Neural progenitor cell (in vitro differentiated cells): ENCODE measurements at regions not wholly inside any gene's neighbourhood (a gene's known extent, or its start where the extent isn't known, plus 50 kb on each side); places are given as distances from the start of the nearest gene placed in this dataset.

ENCODE experiments used
- DNase-seq: peaks from one replicate; pipeline ENCODE4 v3.0.0-alpha.2; 2016; ENCODE audit warnings: low spot score
- H2AFZ ChIP-seq: fragments of 200-600 bp; sonication (generic); replicated peaks from 2 replicates; pipeline ENCODE4 v1.6.1; 2016; ENCODE audit warnings: antibody characterized with exemption
- H3F3A ChIP-seq: fragments of 200-600 bp; sonication (generic); 2 replicates; pipeline ENCODE4 v1.6.1; 2016; ENCODE audit warnings: antibody characterized with exemption, low read depth
- H3K27ac ChIP-seq: fragments of 200-600 bp; sonication (generic); 2 replicates; pipeline ENCODE4 v1.5.1; 2016; ENCODE audit warnings: mild to moderate bottlenecking
- H3K27me3 ChIP-seq: fragments of 200-600 bp; sonication (generic); 2 replicates; pipeline ENCODE4 v1.6.1; 2016; ENCODE audit warnings: mild to moderate bottlenecking, moderate library complexity
- H3K36me3 ChIP-seq: fragments of 200-600 bp; sonication (generic); 2 replicates; pipeline ENCODE4 v1.5.1; 2016
- H3K4me1 ChIP-seq: fragments of 200-600 bp; sonication (generic); 2 replicates; pipeline ENCODE4 v1.6.1; 2016; ENCODE audit warnings: mixed run types
- H3K4me2 ChIP-seq: fragments of 200-600 bp; sonication (generic); 2 replicates; pipeline ENCODE4 v1.6.1; 2016
- H3K4me3 ChIP-seq: fragments of 200-600 bp; sonication (generic); 2 replicates; pipeline ENCODE4 v1.5.1; 2016
- H3K79me2 ChIP-seq: fragments of 200-600 bp; sonication (generic); 2 replicates; pipeline ENCODE4 v1.6.1; 2016; ENCODE audit warnings: low read depth
- H3K9ac ChIP-seq: fragments of 200-600 bp; sonication (generic); 2 replicates; pipeline ENCODE4 v1.6.1; 2016
- H3K9me3 ChIP-seq: fragments of 200-600 bp; sonication (generic); 2 replicates; pipeline ENCODE4 v1.5.1; 2016; ENCODE audit warnings: low read depth
- H4K20me1 ChIP-seq: fragments of 200-600 bp; sonication (generic); 2 replicates; pipeline ENCODE4 v1.6.1; 2016; ENCODE audit warnings: low read depth
- H3K27ac Mint-ChIP-seq: 3 replicates; pipeline ENCODE4 v1.8.0; 2021; ENCODE audit warnings: mixed read lengths
- H3K27me3 Mint-ChIP-seq: 2 replicates; pipeline ENCODE4 v1.8.0; 2022; ENCODE audit warnings: low read depth, mild to moderate bottlenecking, inconsistent platforms, moderate library complexity, mixed read lengths; ENCODE audit not compliant: insufficient read depth
- H3K36me3 Mint-ChIP-seq: 3 replicates; pipeline ENCODE4 v1.8.0; 2021; ENCODE audit warnings: mixed read lengths
- H3K4me1 Mint-ChIP-seq: 3 replicates; pipeline ENCODE4 v1.8.0; 2021; ENCODE audit warnings: mixed read lengths
- H3K4me3 Mint-ChIP-seq: 3 replicates; pipeline ENCODE4 v1.8.0; 2021; ENCODE audit warnings: mild to moderate bottlenecking, moderate library complexity, mixed read lengths
- H3K9me3 Mint-ChIP-seq: 3 replicates; pipeline ENCODE4 v1.8.0; 2020; ENCODE audit warnings: mixed read lengths
- CTCF ChIP-seq: fragments of 200-600 bp; sonication (generic); IDR thresholded peaks from 2 replicates; pipeline ENCODE4 v1.5.1; 2017; ENCODE audit warnings: antibody characterized with exemption, mild to moderate bottlenecking
- EZH2 ChIP-seq: fragments of 200-600 bp; sonication (generic); IDR thresholded peaks from 2 replicates; pipeline ENCODE4 v1.6.1; 2017; ENCODE audit warnings: antibody characterized with exemption, mild to moderate bottlenecking, moderate library complexity
- EZH2phosphoT487 ChIP-seq: fragments of 200-600 bp; sonication (generic); IDR thresholded peaks from 2 replicates; pipeline ENCODE4 v1.6.1; 2017; ENCODE audit warnings: antibody characterized with exemption

DNA sequence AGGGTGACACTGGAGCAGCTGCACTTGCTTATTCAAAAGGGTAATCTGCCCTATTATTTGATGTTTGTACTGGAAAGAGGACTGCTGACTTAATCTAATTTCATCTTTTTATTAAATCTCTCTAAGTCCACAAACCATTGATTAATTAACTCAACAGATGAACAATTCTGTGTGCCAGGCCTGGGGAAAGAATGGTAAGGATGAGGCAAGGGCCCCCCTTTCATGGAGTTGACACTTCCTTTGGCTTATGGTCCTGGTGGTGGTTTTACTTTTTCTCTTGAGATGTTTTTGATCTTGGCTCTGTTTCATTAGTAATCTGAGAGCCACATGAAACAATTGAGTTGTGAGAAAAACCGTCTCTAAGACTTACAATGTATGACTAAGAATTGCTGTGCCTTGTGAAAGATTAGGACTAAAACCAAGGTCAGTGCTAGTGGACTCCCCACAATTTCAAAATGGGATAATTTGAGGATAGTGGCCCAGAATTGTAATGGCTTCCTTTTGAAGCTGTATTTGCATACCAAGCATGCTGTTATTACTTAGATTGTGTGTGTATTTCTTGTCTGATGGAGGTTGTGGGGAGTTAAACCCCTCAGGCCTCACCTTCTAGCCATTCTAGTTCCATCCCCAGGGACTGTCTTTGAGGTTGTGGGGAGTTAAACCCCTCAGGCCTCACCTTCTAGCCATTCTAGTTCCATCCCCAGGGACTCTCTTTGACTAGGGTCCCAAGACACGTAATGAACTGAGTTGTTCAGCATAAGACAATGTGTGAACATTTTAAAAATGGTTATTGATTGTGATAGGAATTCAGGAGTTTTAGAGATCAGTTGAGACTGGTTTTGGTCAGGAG, 52.5 kb upstream of the EVL start:
- peaks cover 35% of the 10 kb centered on the region for H3K36me3 Mint-ChIP-seq
- Histone ChIP-seq H3K4me2 (no peak overlapping the region), H3K79me2 (peaks cover 41% of the 10 kb centered on the region), H3K27ac (no peak overlapping the region), H3K9ac (no peak overlapping the region), H3K36me3 (no peaks in the 10 kb centered on the region), H4K20me1 (peaks cover 15% of the 10 kb centered on the region), H3K4me1 (no peaks in the 10 kb centered on the region), H3K4me3 (no peak overlapping the region), H3K27me3 (no peaks in the 10 kb centered on the region), H3K9me3 (no peaks in the 10 kb centered on the region), H3F3A (no peaks in the 10 kb centered on the region), H2AFZ (no peak overlapping the region)
- DNase-seq = no peak
- peaks cover 3% of the 10 kb centered on the region for H3K27me3 Mint-ChIP-seq
- peaks cover 7% of the 10 kb centered on the region for H3K4me1 Mint-ChIP-seq
- TF ChIP-seq CTCF = no peak
- TF ChIP-seq EZH2 = no peak
- no peak for TF ChIP-seq EZH2phosphoT487
- no peak overlapping the region for H3K27ac Mint-ChIP-seq
- H3K9me3 Mint-ChIP-seq = peaks cover 30% of the 10 kb centered on the region
- H3K4me3 Mint-ChIP-seq = no peak overlapping the region

DNA sequence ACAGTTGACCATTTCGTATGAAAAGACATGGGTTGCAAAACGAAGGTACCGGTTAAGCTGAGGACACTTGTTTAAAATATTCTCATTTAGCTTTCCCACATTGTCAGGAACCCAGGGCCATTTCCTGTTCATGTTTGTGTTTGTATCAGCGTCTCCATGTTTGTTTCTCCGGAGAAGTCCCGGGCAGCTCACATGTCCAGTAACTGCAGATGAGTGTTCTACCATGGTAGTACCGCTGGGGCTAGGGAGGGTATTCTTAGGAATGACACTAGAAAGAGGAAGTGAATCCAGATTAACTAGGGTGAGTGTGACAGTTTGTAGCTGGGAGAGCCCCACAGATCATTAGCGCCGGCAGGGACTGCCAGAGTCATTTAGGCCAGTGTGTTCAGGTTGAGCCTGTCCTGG, 50.0 kb upstream of the EVL start:
- Mint-ChIP-seq H3K4me3 (no peak overlapping the region), H3K27ac (no peak overlapping the region), H3K4me1 (peaks cover 33% of the 10 kb centered on the region), H3K27me3 (peaks cover 3% of the 10 kb centered on the region), H3K36me3 (peaks cover 22% of the 10 kb centered on the region), H3K9me3 (peaks cover 20% of the 10 kb centered on the region)
- H3K9me3 ChIP-seq = no peaks in the 10 kb centered on the region
- H3K36me3 ChIP-seq = no peaks in the 10 kb centered on the region
- no peak overlapping the region for H3K9ac ChIP-seq
- no peak for DNase-seq
- H3K27me3 ChIP-seq = no peaks in the 10 kb centered on the region
- H3K4me2 ChIP-seq = no peak overlapping the region
- no peak overlapping the region for H3K27ac ChIP-seq
- no peak for TF ChIP-seq EZH2phosphoT487
- no peak for TF ChIP-seq EZH2
- TF ChIP-seq CTCF = no peak
- no peak overlapping the region for H2AFZ ChIP-seq
- peaks cover 10% of the 10 kb centered on the region for H3F3A ChIP-seq
- peaks cover 41% of the 10 kb centered on the region for H4K20me1 ChIP-seq
- peaks cover 25% of the 10 kb centered on the region for H3K4me1 ChIP-seq
- H3K79me2 ChIP-seq = peaks cover 43% of the 10 kb centered on the region
- no peak overlapping the region for H3K4me3 ChIP-seq
